SH-SY5Y (cell line): ENCODE measurements at regions not wholly inside any gene's neighbourhood (a gene's known extent, or its start where the extent isn't known, plus 50 kb on each side); places are given as distances from the start of the nearest gene placed in this dataset.

Experiments
- GATA2 ChIP-seq: IDR thresholded peaks from 2 replicates; pipeline ENCODE4 v1.6.1; 2011; ENCODE audit warnings: mild to moderate bottlenecking, low read depth, low read length
- GATA3 ChIP-seq: IDR thresholded peaks from 2 replicates; pipeline ENCODE4 v1.6.1; 2011; ENCODE audit warnings: low read depth, mild to moderate bottlenecking, low read length, moderate library complexity

GRCh38 chr9:85431339-85432102, 310.2 kb downstream of the AGTPBP1 start:
- TF ChIP-seq GATA3 (no peak), GATA2 (no peak)

- TF ChIP-seq GATA3 (no peak), GATA2 (no peak)
Measured at GRCh38 chr9:85430659-85431338, 311.0 kb downstream of the AGTPBP1 start.

GRCh38 chr9:85428230-85428629, 313.5 kb downstream of the AGTPBP1 start:
- TF ChIP-seq GATA2 (no peak), GATA3 (no peak)

GRCh38 chr9:85427772-85428171, 314.0 kb downstream of the AGTPBP1 start:
- TF ChIP-seq GATA2 (no peak), GATA3 (no peak)

- TF ChIP-seq GATA2 (no peak), GATA3 (no peak)
Measured at GRCh38 chr9:85425153-85425611, 316.6 kb downstream of the AGTPBP1 start.

GRCh38 chr9:85423422-85423821, 318.3 kb downstream of the AGTPBP1 start:
- TF ChIP-seq GATA2 = no peak
- TF ChIP-seq GATA3 = no peak

GRCh38 chr9:85421641-85422040, 320.1 kb downstream of the AGTPBP1 start:
- TF ChIP-seq GATA2 = no peak
- TF ChIP-seq GATA3 = no peak

- no peak for TF ChIP-seq GATA2
- TF ChIP-seq GATA3 = no peak
Measured at GRCh38 chr9:85420750-85421149, 321.0 kb downstream of the AGTPBP1 start.

GRCh38 chr9:85417674-85418073, 324.1 kb downstream of the AGTPBP1 start:
- TF ChIP-seq GATA3 (no peak), GATA2 (no peak)

- no peak for TF ChIP-seq GATA2
- no peak for TF ChIP-seq GATA3
Measured at GRCh38 chr9:85416715-85417114, 325.0 kb downstream of the AGTPBP1 start.

GRCh38 chr9:85414390-85414789, 327.4 kb downstream of the AGTPBP1 start:
- TF ChIP-seq GATA3 (no peak), GATA2 (no peak)

GRCh38 chr9:85408494-85408893, 333.3 kb downstream of the AGTPBP1 start:
- TF ChIP-seq GATA3 (no peak), GATA2 (no peak)

GRCh38 chr9:85405566-85405950, 336.2 kb downstream of the AGTPBP1 start:
- TF ChIP-seq GATA2 (no peak), GATA3 (no peak)

GRCh38 chr9:85404911-85405565, 336.7 kb downstream of the AGTPBP1 start:
- TF ChIP-seq GATA2 = no peak
- no peak for TF ChIP-seq GATA3
